Keratinocyte (primary cell): ENCODE measurements at regions not wholly inside any gene's neighbourhood (a gene's known extent, or its start where the extent isn't known, plus 50 kb on each side); places are given as distances from the start of the nearest gene placed in this dataset.

ENCODE experiments used
- DNase-seq: peaks from one replicate; pipeline ENCODE4 v3.0.0-alpha.2; 2011; ENCODE audit warnings: low read depth, missing footprints, low spot score
- FAIRE-seq: peaks from 2 replicates; lab custom pipeline; 2011; peaks lifted over from hg19 to GRCh38; lab: Jason Lieb, UNC
- H2AFZ ChIP-seq: 2 replicates; pipeline ENCODE4 v1.6.0; 2012; ENCODE audit warnings: low read length, control low read depth, inconsistent platforms; ENCODE audit not compliant: control insufficient read depth
- H3K27ac ChIP-seq: 2 replicates; pipeline ENCODE4 v1.5.1; 2011; ENCODE audit warnings: low read length; ENCODE audit not compliant: control insufficient read depth, insufficient read depth
- H3K27me3 ChIP-seq: 3 replicates; pipeline ENCODE4 v1.6.0; 2011; ENCODE audit warnings: low read length; ENCODE audit not compliant: control insufficient read depth, insufficient read depth; ENCODE audit errors: extremely low read depth
- H3K36me3 ChIP-seq, 2 experiments: 2 replicates in 1 of 2; 3 replicates in 1 of 2; pipeline ENCODE4 v1.5.1; 2011; ENCODE audit warnings: low read length in 2 of 2, mild to moderate bottlenecking in 1 of 2; ENCODE audit not compliant: control insufficient read depth in 2 of 2, insufficient read depth in 2 of 2; ENCODE audit errors: extremely low read depth in 1 of 2
- H3K4me1 ChIP-seq: 3 replicates; pipeline ENCODE4 v1.5.1; 2011; ENCODE audit warnings: low read length; ENCODE audit not compliant: control insufficient read depth, insufficient read depth; ENCODE audit errors: extremely low read depth
- H3K4me2 ChIP-seq: 3 replicates; pipeline ENCODE4 v1.6.0; 2011; ENCODE audit warnings: low read depth, low read length; ENCODE audit not compliant: control insufficient read depth, insufficient read depth; ENCODE audit errors: extremely low read depth
- H3K4me3 ChIP-seq, 3 experiments: fragments of 200-600 bp in 1 of 3; sonication (generic) in 1 of 3; 2 replicates in 2 of 3; 3 replicates in 1 of 3; pipeline ENCODE4 v1.5.1; 2011 to 2016; ENCODE audit warnings: low read length in 3 of 3, mild to moderate bottlenecking in 3 of 3, control low read depth in 2 of 3, inconsistent platforms in 1 of 3, low read depth in 1 of 3, mixed read lengths in 1 of 3, mixed run types in 1 of 3, moderate library complexity in 1 of 3; ENCODE audit not compliant: control insufficient read depth in 2 of 3, insufficient read depth in 2 of 3; ENCODE audit errors: extremely low read depth in 1 of 3
- H3K79me2 ChIP-seq: 2 replicates; pipeline ENCODE4 v1.6.0; 2012; ENCODE audit warnings: low read length; ENCODE audit not compliant: control insufficient read depth, insufficient read depth
- H3K9ac ChIP-seq: 3 replicates; pipeline ENCODE4 v1.6.0; 2011; ENCODE audit warnings: low read length; ENCODE audit not compliant: control insufficient read depth, insufficient read depth; ENCODE audit errors: extremely low read depth
- H3K9me1 ChIP-seq: 3 replicates; pipeline ENCODE4 v1.6.0; 2011; ENCODE audit warnings: low read length; ENCODE audit not compliant: control insufficient read depth, insufficient read depth; ENCODE audit errors: extremely low read depth
- H3K9me3 ChIP-seq: 2 replicates; pipeline ENCODE4 v1.5.1; 2012; ENCODE audit warnings: low read depth, low read length; ENCODE audit not compliant: control insufficient read depth
- H4K20me1 ChIP-seq: 3 replicates; pipeline ENCODE4 v1.6.0; 2011; ENCODE audit warnings: low read length; ENCODE audit not compliant: control insufficient read depth, insufficient read depth; ENCODE audit errors: extremely low read depth
- CTCF ChIP-seq, 3 experiments: IDR thresholded peaks in 1 of 3; conservative IDR thresholded peaks in 1 of 3; optimal IDR thresholded peaks in 1 of 3; 2 replicates in 2 of 3; 3 replicates in 1 of 3; pipeline versions ENCODE3 to v1.5.1; 2011; ENCODE audit warnings: low read length in 3 of 3, mild to moderate bottlenecking in 3 of 3, moderate library complexity in 2 of 3, control low read depth in 1 of 3, inconsistent platforms in 1 of 3; ENCODE audit not compliant: insufficient read depth in 2 of 3; ENCODE audit errors: extremely low read depth in 1 of 3
- EZH2 ChIP-seq: IDR thresholded peaks from one replicate; pipeline ENCODE4 v1.6.1; 2012; ENCODE audit warnings: inconsistent platforms, mild to moderate bottlenecking, low read length, moderate library complexity
- dilution Hi-C: fragments of 300-500 bp; cut with MboI; formaldehyde crosslinking; loops from one replicate; pipeline ENCODE4 v1.7.0; 2020; ENCODE audit warnings: low sequenced_read_pairs; ENCODE audit not compliant: extremely low pct_ligation_motif_present

- Histone ChIP-seq H3K9me3 (no peaks in the 10 kb centered on the region), H3K4me3 (no peak overlapping the region), H3K9ac (no peak overlapping the region), H3K4me1 (no peaks in the 10 kb centered on the region), H4K20me1 (no peaks in the 10 kb centered on the region), H3K9me1 (no peaks in the 10 kb centered on the region), H3K27ac (no peak overlapping the region), H3K79me2 (no peaks in the 10 kb centered on the region), H3K27me3 (no peaks in the 10 kb centered on the region), H3K4me2 (no peak overlapping the region), H3K36me3 (peaks cover 0 to 2% of the 10 kb centered on the region in 2 experiments), H2AFZ (no peak overlapping the region)
- dilution Hi-C loops: no loop called here
- FAIRE-seq: no peak
- no peak for DNase-seq
- TF ChIP-seq CTCF (optimal IDR thresholded peaks at IDR 0.05 in 1 of 3, IDR thresholded peaks at IDR 0.05 in 1 of 3, conservative IDR thresholded peaks at IDR 0.05 in 1 of 3; ENCODE audit: extremely low read depth in 1 of 3, insufficient read depth in 2 of 3, low read length in 3 of 3) (no peak), EZH2 (no peak)
These were observed 167.8 kb downstream of the KATNIP start for GRCh38 chr16:27717726-27718125.

GRCh38 chr16:27718201-27719105 is 168.5 kb downstream of the KATNIP start:
- FAIRE-seq: no peak

More at GRCh38 chr16:27718201-27719105, 168.5 kb downstream of the KATNIP start:
- peaks cover 0 to 5% of the 10 kb centered on the region in 2 experiments for H3K36me3 ChIP-seq
- H3K4me2 ChIP-seq: no peak overlapping the region
- no peaks in the 10 kb centered on the region for H3K4me1 ChIP-seq
- DNase-seq: no peak
- no peaks in the 10 kb centered on the region for H3K9me1 ChIP-seq
- dilution Hi-C loops: no loop called here
- H3K27me3 ChIP-seq: no peaks in the 10 kb centered on the region
- no peaks in the 10 kb centered on the region for H3K9me3 ChIP-seq
- H3K27ac ChIP-seq: no peak overlapping the region
- H2AFZ ChIP-seq: no peak overlapping the region
- H3K9ac ChIP-seq: no peak overlapping the region
- no peaks in the 10 kb centered on the region for H4K20me1 ChIP-seq
- no peak for TF ChIP-seq EZH2
- TF ChIP-seq CTCF (optimal IDR thresholded peaks at IDR 0.05 in 1 of 3, IDR thresholded peaks at IDR 0.05 in 1 of 3, conservative IDR thresholded peaks at IDR 0.05 in 1 of 3; ENCODE audit: extremely low read depth in 1 of 3, insufficient read depth in 2 of 3, low read length in 3 of 3): no peak
- no peaks in the 10 kb centered on the region for H3K79me2 ChIP-seq
- no peak overlapping the region for H3K4me3 ChIP-seq
